ENCODE measurements at regions not wholly inside any gene's neighbourhood (a gene's known extent, or its start where the extent isn't known, plus 50 kb on each side); places are given as distances from the start of the nearest gene placed in this dataset.

GRCh38 chr20:60817891-60818290 lies 434.2 kb upstream of the CDH4 start:
- no peak for DNase-seq

- no peak for DNase-seq
Observed at GRCh38 chr20:60819511-60819910, 432.6 kb upstream of the CDH4 start.

GRCh38 chr20:60820149-60820548 lies 431.9 kb upstream of the CDH4 start:
- DNase-seq = no peak

- DNase-seq = no peak
Observed at GRCh38 chr20:60820918-60821317, 431.1 kb upstream of the CDH4 start.

- no peak for DNase-seq
Observed at GRCh38 chr20:60822699-60823607, 429.1 kb upstream of the CDH4 start.

GRCh38 chr20:60835876-60836275 lies 416.2 kb upstream of the CDH4 start:
- no peak for DNase-seq

GRCh38 chr20:60837173-60837770 lies 414.8 kb upstream of the CDH4 start:
- DNase-seq = no peak

GRCh38 chr20:60838297-60838696 lies 413.8 kb upstream of the CDH4 start:
- DNase-seq = no peak

- DNase-seq = no peak
Observed at GRCh38 chr20:60840971-60841370, 411.1 kb upstream of the CDH4 start.

- DNase-seq = no peak
Observed at GRCh38 chr20:60845146-60845545, 406.9 kb upstream of the CDH4 start.

- no peak for DNase-seq
Observed at GRCh38 chr20:60851826-60852704, 400.0 kb upstream of the CDH4 start.

- DNase-seq = no peak
Observed at GRCh38 chr20:60857708-60858107, 394.4 kb upstream of the CDH4 start.

GRCh38 chr20:60862601-60863000 lies 389.5 kb upstream of the CDH4 start:
- no peak for DNase-seq

- no peak for DNase-seq
Observed at GRCh38 chr20:60863548-60863947, 388.5 kb upstream of the CDH4 start.

- no peak for DNase-seq
Observed at GRCh38 chr20:60867589-60867988, 384.5 kb upstream of the CDH4 start.

GRCh38 chr20:60868316-60868891 lies 383.7 kb upstream of the CDH4 start:
- no peak for DNase-seq

- no peak for DNase-seq
Observed at GRCh38 chr20:60869087-60869486, 383.0 kb upstream of the CDH4 start.

GRCh38 chr20:60869625-60870024 lies 382.4 kb upstream of the CDH4 start:
- DNase-seq = no peak

GRCh38 chr20:60870040-60870439 lies 382.0 kb upstream of the CDH4 start:
- DNase-seq = no peak

GRCh38 chr20:60872224-60872623 lies 379.8 kb upstream of the CDH4 start:
- no peak for DNase-seq

- no peak for DNase-seq
Observed at GRCh38 chr20:60877071-60877857, 374.8 kb upstream of the CDH4 start.

GRCh38 chr20:60882836-60883235 lies 369.2 kb upstream of the CDH4 start:
- no peak for DNase-seq
